ENCODE measurements at regions not wholly inside any gene's neighbourhood (a gene's known extent, or its start where the extent isn't known, plus 50 kb on each side); places are given as distances from the start of the nearest gene placed in this dataset.

GRCh38 chr6:14440940-14441781, 323.6 kb downstream of the CD83 start:
- no peak for FAIRE-seq

DNA sequence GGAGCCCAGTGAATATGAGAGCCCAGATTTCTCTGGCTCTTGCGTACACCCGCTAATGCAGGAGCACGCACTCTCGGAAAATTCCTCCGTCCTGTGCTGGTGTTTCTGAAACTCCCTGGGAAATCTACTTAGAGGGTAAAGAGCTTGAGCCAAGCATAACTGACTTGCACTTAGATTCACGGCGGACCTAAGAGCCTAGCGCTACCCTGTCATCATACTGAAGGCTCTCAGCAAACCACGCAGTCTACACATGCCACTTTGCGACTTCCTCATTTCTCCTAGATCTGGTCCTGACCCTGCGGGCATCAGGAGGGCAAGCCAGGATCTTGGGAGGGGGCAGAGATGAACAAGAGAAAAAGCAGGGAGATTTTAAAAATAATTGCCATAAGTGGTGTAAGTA, 324.7 kb downstream of the CD83 start:
- no peak for FAIRE-seq

DNA sequence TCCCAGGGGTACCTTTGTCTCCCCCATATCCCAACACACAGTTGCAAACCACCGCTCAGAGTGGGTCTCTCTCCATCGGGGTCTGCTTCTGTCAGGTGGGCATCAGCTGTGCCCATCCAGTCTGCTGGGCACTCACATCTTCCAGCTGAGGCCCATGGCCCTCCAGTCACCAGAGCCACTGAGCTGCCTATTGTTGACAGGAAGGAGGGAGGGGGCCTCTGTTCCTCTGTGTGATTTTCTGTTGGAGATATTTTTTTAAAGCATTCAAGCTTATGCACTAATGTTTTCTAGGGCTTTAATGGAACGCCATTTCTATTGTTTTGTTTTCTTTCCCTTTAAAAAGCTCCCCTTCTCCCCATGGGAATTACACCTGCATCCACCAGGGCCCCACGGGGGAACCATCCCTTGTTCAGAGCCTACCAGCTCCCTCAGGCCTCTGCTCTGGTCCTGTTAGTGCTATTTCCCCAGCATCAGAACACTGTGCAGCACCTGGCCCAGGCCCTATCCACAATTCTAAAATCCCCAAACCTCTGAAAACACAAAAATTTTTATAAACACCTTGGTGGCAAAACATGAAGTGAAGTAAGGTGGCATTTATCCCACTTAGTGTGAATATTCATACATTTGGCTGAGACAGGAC, 326.2 kb downstream of the CD83 start:
- no peak for FAIRE-seq

GRCh38 chr6:14444295-14444972, 326.9 kb downstream of the CD83 start:
- FAIRE-seq, result no peak

GRCh38 chr6:14447240-14447639, 329.7 kb downstream of the CD83 start:
- no peak for FAIRE-seq

DNA sequence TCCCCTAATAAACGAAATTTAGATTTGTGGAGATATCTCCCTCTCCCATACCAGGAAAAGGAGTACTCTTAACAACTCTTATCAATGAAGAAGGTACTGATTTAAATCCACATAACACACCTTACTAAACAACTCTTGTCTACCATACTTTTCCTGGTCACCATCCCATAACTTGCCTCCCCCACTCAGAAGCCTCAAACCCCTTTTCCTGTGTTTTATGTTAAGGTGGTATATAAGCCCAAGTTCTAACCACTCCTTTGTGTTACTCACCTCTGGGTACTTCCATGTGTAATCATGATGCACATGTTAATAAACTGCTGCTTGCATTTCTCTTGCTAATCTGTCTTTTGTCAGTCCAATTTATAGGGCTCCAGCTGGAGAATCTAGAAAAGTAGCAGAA, 330.7 kb downstream of the CD83 start:
- no peak for FAIRE-seq

- FAIRE-seq, result no peak
Observed at GRCh38 chr6:14450133-14450504, 332.5 kb downstream of the CD83 start.

DNA sequence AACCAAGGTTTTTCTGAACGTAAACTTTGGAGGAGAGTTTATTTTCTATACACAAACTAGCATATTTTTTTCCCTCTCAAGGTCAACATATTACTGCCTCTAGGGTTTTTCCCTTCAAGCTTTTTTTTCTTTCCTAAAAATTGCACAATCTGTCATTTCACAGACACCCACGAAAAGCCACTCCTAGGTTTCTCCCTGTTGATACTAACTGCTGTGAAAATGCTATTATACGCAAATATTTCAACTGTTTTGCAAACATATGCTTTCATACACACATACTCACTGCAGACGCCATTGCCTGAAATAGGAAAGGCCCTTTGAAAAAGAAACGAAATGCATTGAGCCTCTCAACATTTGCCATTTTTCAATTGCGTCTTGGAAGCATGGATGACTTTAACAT, 333.0 kb downstream of the CD83 start:
- FAIRE-seq, result no peak

DNA sequence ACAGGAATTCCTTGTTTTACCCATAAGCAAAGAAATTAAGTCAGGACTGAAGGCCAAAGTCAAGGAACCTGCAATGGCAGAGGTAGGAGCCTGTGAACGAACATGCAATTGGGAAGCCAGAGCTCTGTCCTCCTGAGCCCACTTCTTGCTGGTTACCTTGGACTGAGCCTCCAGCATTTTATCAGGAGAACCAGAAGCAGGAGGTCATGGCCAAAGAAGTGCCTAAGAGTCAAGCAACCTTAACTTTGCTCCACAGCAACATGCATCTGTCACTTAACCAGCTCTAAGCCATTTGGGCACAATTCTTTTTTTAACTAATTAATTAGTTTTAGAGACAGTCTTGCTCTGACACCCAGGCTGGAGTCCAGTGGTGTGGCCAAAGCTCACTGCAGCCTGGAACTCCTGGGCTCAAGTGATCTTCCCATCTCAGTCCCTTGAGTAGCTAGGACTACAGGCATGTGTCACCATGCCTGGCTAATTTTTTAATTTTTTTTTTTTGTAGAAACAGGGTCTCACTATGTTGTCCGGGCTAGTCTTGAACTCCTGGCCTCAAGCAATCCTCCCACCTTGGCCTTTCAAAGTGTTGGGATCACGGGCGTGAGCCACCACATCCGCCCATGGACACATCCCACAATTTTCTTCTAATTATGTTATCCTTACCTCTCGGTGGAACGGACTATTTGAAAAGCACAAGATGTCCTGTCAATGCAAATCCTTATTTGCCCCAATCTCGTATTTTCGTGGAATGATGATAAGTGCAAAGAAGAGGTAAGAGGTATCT, 334.2 kb downstream of the CD83 start:
- FAIRE-seq, result no peak

DNA sequence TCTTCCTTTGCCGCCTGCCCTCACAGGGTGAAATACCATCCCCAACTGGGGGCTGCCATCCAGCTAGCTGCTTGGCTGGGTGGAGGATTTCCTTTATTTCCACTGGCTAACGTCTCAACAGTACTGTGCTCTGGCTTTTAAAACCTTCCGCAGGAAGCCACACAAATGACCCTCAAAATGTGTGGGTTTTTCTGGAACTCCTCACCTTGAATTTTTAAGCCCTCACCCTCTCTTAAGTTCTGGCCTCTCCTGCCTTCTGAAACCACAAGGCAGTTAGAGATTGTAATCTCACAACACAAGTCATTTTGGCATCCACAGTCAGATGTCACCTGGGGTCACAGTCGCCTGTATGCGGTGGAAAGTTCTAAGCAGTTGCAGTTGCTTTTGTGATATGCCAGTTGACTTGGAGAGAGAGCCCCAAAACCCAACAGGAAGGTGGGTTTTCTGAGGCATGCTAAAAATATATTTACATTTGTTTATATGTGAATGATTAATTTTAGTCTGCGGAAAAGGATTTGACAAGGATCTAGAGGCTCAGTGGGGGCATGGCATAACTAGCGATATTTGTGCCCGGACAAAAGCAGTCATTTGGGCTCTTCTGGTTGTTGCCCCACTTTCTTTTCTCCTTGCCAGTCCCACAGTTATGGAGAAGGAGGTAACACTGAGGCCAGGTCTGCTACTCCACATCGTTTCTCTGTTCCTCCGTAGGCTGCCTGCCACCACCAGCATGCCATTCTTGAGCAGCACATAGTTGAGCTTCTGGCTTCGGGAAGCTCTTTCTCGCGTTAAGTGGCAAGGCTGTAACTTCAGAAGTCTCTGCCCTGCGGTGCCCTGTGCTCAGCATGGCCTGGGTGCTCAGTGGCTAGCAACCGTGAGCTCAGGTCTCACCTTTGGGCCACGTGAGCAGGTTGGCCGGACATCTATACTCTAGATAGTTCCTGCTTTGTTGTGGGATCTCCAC, 335.3 kb downstream of the CD83 start:
- FAIRE-seq, result no peak

GRCh38 chr6:14453712-14454472, 336.3 kb downstream of the CD83 start:
- no peak for FAIRE-seq

DNA sequence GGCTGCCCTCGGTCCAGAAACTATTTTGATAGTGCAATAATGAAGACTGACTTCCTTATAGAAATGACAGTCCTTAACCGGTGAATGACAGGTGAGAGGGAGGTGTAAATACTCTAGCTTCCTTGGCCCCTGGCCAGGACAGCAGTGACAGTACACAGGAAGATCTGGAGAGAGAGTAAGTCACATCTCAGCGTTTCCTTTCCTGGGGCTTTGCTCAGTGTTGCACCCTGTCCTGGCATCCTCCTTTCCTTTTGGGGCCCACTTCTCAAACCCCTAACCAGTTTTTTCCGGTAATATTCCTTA, 336.9 kb downstream of the CD83 start:
- no peak for FAIRE-seq

- no peak for FAIRE-seq
Observed at GRCh38 chr6:14455427-14455826, 337.9 kb downstream of the CD83 start.

DNA sequence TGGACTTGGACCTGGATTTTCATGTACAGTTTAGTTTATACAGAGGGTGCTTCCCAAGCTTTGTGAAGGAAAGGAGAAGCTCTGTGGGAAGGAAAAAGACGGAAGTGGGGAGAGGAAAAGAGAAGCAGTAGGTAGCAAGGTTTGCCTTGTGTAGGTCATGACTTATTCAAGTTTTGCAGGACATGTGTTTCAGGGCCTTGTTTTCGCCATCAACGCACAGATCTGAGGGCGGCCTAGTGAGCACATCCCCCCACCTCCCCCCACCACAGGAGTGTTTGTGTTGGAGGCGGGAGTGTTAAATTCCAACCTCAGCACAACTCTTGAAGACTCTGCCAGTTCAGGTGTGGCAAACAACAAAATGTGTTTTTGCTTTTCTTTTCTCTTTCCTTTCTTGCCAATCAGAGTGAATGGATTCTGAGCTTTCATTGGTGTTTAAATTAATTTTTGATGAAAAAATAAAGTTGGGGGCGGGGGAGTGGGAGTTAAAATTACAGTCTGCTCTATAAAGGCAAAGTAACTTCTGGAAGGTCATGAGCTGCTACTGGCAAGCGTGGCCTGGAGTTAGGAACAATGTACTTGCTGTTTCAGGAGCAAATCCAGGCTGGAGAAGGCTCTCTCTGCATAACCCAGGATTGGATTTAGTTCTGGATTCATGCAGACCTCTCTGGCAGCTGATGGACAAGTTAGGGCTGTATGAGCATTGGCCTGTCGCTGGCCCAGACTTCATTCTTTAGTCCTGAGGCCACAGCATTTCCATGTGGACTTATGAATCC, 338.5 kb downstream of the CD83 start:
- FAIRE-seq, result no peak

DNA sequence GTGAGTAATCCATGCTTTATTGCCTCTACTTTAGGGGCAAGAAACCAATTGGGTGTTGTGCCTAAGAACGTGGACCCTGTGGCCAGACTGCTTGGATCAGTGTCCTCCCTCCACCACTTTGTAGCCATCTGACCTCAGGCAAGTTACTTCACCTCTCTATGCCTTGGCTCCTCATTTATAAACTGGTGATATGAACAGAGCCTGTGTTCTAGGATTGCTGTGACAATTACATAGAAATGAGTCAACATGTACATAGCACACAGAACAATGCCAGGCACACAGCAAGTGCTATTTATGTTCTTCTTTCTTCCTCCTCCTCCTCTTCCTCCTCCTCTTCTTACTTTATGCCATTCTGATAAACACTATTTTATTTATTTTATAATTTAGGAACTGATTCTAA, 339.4 kb downstream of the CD83 start:
- no peak for FAIRE-seq

DNA sequence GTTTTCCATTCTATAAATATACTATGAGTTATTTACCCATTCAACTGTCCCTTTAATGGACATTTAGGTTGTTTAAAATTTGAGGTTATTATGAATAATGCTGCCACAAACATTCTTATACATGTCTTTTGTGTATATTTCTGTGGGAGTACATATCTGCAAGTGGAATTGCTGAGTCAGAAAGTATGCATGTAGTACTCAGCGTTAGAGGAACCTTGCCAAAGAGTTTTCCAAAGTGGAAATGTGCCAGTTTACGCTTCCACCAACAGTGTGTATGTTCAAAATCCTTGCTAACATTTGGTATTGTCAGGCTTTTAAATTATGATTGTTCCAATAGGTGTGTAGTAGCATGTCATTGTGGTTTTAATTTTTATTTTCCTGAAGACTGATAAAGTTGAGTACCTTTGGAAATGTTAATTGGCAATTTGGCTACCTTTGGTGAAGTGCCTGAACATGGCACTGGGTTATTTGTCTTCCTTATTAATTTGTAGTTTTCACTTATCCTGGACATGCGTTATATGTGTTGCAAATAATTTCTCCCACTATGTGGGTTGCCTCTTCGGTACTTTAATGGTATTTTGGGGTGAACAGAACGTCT, 341.2 kb downstream of the CD83 start:
- no peak for FAIRE-seq

DNA sequence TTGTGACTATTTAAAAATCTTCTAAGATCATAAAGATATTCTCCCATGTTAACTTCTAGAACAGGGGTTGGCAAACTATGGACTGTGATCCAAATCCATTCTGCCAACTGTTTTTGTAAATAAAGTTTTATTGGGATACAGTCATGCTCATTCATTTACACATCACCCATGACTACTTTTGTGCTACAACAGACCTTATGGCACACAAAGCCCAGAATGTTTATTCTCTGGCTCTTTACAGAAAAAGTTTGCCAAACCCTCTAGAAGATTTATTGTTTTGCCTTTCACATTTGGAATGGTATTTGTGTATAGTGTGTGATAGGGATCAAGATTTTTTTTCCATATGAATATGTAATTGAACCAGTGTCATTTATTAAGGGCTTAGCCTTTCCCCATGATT, 341.7 kb downstream of the CD83 start:
- FAIRE-seq, result no peak

GRCh38 chr6:14460556-14460955, 343.0 kb downstream of the CD83 start:
- FAIRE-seq, result no peak

DNA sequence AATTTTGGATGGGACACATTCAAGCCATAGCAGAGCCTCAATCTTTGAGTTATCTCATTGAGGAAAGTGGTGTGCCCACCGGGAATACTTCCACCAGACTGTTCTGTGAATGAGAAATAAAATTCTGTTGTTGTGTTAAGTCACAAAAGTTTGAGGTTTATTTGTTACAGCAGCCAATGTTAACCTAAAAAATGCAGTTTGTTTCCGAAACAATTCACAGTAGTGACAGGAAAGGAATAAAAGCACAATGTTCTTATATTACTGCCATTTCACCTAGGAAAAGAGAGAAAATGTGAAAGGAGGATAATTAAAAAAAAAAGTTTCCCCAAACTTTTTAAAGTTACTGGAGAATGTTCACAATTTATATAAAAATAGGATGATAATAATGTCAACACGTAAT, 344.6 kb downstream of the CD83 start:
- no peak for FAIRE-seq

DNA sequence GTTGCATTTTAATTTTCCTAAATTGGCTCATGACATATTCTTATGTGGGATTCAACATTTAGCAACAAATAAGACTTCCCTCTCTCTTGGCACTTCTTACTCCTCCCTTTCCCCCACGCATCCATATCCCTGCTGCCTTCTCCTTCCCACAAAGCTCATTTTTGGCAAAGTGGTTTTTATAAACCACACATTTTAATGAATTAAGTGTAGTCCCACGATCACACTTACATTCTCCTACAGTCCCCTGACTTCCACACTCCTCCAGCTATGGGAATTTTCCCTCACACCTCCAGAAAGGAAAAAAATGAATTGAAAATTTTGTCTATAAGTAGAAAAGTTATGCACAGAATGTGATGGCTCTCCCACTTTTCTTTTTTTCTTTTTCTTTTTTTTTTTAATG, 345.0 kb downstream of the CD83 start:
- no peak for FAIRE-seq
